HEK293 (cell line): ENCODE measurements at regions not wholly inside any gene's neighbourhood (a gene's known extent, or its start where the extent isn't known, plus 50 kb on each side); places are given as distances from the start of the nearest gene placed in this dataset.

Experiments used
- CTCF ChIP-seq: fragments of 450-650 bp; formaldehyde crosslinking; IDR thresholded peaks from 2 replicates; pipeline ENCODE4 v1.5.1; 2016; ENCODE audit warnings: missing biosample characterization, missing genetic modification characterization
- GLI4 ChIP-seq: fragments of 450-650 bp; formaldehyde crosslinking; IDR thresholded peaks from 2 replicates; pipeline ENCODE4 v1.5.1; 2016; ENCODE audit warnings: missing biosample characterization, missing genetic modification characterization
- MYNN ChIP-seq: fragments of 450-650 bp; formaldehyde crosslinking; IDR thresholded peaks from 2 replicates; pipeline ENCODE4 v1.5.1; 2016; ENCODE audit warnings: missing biosample characterization, missing genetic modification characterization, borderline replicate concordance
- TSHZ1 ChIP-seq: fragments of 450-650 bp; formaldehyde crosslinking; IDR thresholded peaks from 2 replicates; pipeline ENCODE4 v1.5.1; 2016; ENCODE audit warnings: missing biosample characterization, missing genetic modification characterization, borderline replicate concordance
- ZNF138 ChIP-seq: fragments of 450-650 bp; formaldehyde crosslinking; IDR thresholded peaks from 2 replicates; pipeline ENCODE4 v1.5.1; 2016; ENCODE audit warnings: missing biosample characterization, missing genetic modification characterization, borderline replicate concordance
- ZNF148 ChIP-seq: fragments of 450-650 bp; formaldehyde crosslinking; IDR thresholded peaks from 2 replicates; pipeline ENCODE4 v1.5.0; 2017; ENCODE audit warnings: missing biosample characterization, missing genetic modification characterization, borderline replicate concordance
- ZNF155 ChIP-seq: fragments of 450-650 bp; formaldehyde crosslinking; IDR thresholded peaks from 2 replicates; pipeline ENCODE4 v1.5.1; 2016; ENCODE audit warnings: missing biosample characterization, missing genetic modification characterization
- ZNF585B ChIP-seq: fragments of 450-650 bp; formaldehyde crosslinking; IDR thresholded peaks from 2 replicates; pipeline ENCODE4 v1.5.1; 2016; ENCODE audit warnings: missing biosample characterization, missing genetic modification characterization

GRCh38 chr13:63190742-63191141 lies 1775.1 kb upstream of the PCDH20 start:
- TF ChIP-seq GLI4 (no peak), CTCF (tag by site-specific recombination) (no peak), ZNF155 (tag by site-specific recombination) (no peak), MYNN (tag by site-specific recombination) (no peak), ZNF585B (tag by site-specific recombination) (no peak), ZNF148 (no peak), TSHZ1 (tag by site-specific recombination) (no peak), ZNF138 (no peak)
